Prostate gland (tissue), 2 donors: ENCODE measurements at regions not wholly inside any gene's neighbourhood (a gene's known extent, or its start where the extent isn't known, plus 50 kb on each side); places are given as distances from the start of the nearest gene placed in this dataset.

Experiments
- DNase-seq: peaks from one replicate; pipeline ENCODE4 v3.0.0-alpha.2; 2019; ENCODE audit warnings: low spot score
- H3K27ac ChIP-seq, 2 donors: fragments of 200-600 bp; sonication (generic); 2 replicates each; pipeline ENCODE4 v1.5.1; 2017 to 2019
- H3K27me3 ChIP-seq: fragments of 200-600 bp; sonication (generic); replicated peaks from 2 replicates; pipeline ENCODE4 v1.5.1; 2019; ENCODE audit not compliant: insufficient read depth
- H3K36me3 ChIP-seq, 2 donors: fragments of 200-600 bp; sonication (generic); 1 replicate in 1 of 2; 2 replicates in 1 of 2; pipeline versions ENCODE4 v1.5.1 to v1.8.1; 2017 to 2019
- H3K4me1 ChIP-seq: fragments of 200-600 bp; sonication (generic); replicated peaks from 2 replicates; pipeline ENCODE4 v1.5.1; 2019
- H3K4me3 ChIP-seq, 2 donors: fragments of 200-600 bp; sonication (generic); 2 replicates each; pipeline ENCODE4 v1.5.1; 2017 to 2019
- H3K9me3 ChIP-seq: fragments of 200-600 bp; sonication (generic); 2 replicates; pipeline ENCODE4 v1.5.1; 2017
- CTCF ChIP-seq, 4 experiments: fragments of 200-600 bp in 2 of 4; fragments of 450-650 bp in 2 of 4; sonication (generic) in 2 of 4; IDR thresholded peaks; 1 replicate in 3 of 4; 2 replicates in 1 of 4; pipeline ENCODE4 v1.5.1; 2016 to 2019; ENCODE audit warnings: antibody characterized with exemption in 4 of 4, mild to moderate bottlenecking in 2 of 4, moderate library complexity in 2 of 4
- POLR2A ChIP-seq: fragments of 450-650 bp; IDR thresholded peaks from one replicate; pipeline ENCODE4 v1.6.1; 2016; ENCODE audit warnings: antibody characterized with exemption, mild to moderate bottlenecking
- POLR2AphosphoS5 ChIP-seq: sonication (generic); formaldehyde crosslinking; IDR thresholded peaks from one replicate; pipeline ENCODE4 v1.6.1; 2017; ENCODE audit warnings: antibody characterized with exemption
- WGBS: methylation state at CpG from one replicate; pipeline ENCODE4 v1.1.5; 2018; 5-methylcytosine and 5-hydroxymethylcytosine counted together
- intact Hi-C: fragments of 100-400 bp; cut with DNase I; formaldehyde crosslinking; loops from one replicate; pipeline ENCODE4 v1.14.2; 2022

DNA sequence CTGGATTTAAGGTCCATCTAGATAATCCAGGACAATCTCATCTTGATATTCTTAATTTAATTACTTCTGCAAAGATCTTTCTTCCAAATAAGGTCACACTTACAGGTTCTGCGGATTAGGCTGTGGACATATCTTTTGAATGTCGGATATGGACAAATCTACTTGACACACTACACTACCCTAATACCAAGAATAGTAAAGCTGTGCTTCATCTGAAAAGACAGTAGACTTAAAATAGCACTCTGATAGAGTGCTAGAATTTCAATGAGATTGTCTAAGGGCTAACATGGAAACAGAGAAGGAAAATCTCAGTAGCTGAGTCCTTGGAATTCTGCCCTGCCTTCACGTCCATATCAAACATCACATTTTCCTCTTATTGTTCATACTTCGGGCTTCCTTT lies 1238.0 kb downstream of the EPHA7 start:
- no peaks in the 10 kb centered on the region for H3K4me1 ChIP-seq
- H3K9me3 ChIP-seq = no peaks in the 10 kb centered on the region
- H3K4me3 ChIP-seq = no peak overlapping the region
- H3K36me3 ChIP-seq = no peaks in the 10 kb centered on the region
- DNase-seq = no peak
- no peak overlapping the region for H3K27ac ChIP-seq
- intact Hi-C loops = no loop called here
- no peak for TF ChIP-seq POLR2A
- TF ChIP-seq POLR2AphosphoS5 = no peak
- TF ChIP-seq CTCF (IDR thresholded peaks at IDR 0.05) = no peak
- no peaks in the 10 kb centered on the region for H3K27me3 ChIP-seq
- 90% methylated on average over 4 of the region's 4 CpGs for WGBS

DNA sequence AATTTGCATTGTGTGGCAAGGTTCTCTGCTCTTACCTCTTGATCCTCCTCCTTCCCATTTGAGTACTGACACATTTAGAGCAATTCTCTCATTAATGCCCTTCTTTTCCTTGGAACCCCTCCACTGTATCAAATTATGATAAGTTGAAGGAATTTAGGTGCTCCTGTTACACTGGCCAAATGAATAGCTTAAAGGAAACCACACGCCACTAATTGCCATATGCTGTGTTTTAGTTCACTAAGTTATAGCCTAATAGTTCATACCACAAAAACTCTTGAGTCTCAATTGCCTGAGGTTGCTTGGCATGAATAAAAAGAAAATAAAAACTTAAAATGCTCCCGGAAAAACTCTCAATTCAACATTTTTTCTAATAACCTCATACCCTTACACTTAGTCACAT lies 1239.3 kb downstream of the EPHA7 start:
- Histone ChIP-seq H3K36me3 (no peaks in the 10 kb centered on the region), H3K9me3 (no peaks in the 10 kb centered on the region), H3K4me1 (no peaks in the 10 kb centered on the region), H3K4me3 (no peak overlapping the region), H3K27ac (no peak overlapping the region), H3K27me3 (no peaks in the 10 kb centered on the region)
- intact Hi-C loops = no loop called here
- TF ChIP-seq POLR2AphosphoS5 (no peak), CTCF (IDR thresholded peaks at IDR 0.05) (no peak), POLR2A (no peak)
- 82% methylated on average over 2 of the region's 2 CpGs for WGBS
- DNase-seq = no peak

DNA sequence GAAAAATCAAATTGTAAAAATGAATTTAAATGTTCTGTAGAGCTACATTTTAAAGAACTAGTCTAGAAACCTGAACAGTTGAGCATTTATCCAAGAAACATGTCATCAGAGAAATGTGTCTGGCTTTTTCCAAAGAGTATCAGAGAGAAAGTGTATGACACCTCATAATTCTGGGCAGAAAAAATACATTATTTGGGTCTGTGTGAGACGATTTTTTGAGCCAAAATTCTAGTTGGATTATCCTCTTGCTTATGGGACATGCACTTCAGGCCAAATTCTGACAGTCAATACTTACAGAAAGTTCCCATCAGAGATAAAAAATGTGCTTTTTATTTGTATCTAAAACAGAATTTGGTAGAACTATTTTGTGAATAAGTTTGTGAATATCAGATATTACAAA lies 1242.7 kb downstream of the EPHA7 start:
- intact Hi-C loops = no loop called here
- no peak for TF ChIP-seq CTCF (IDR thresholded peaks at IDR 0.05)
- no peak for TF ChIP-seq POLR2A
- no peak for TF ChIP-seq POLR2AphosphoS5
- WGBS = 30% methylated on average over 1 of the region's 1 CpG
- Histone ChIP-seq H3K4me1 (no peaks in the 10 kb centered on the region), H3K36me3 (no peaks in the 10 kb centered on the region), H3K4me3 (no peak overlapping the region), H3K27ac (no peak overlapping the region), H3K27me3 (no peaks in the 10 kb centered on the region), H3K9me3 (no peaks in the 10 kb centered on the region)
- DNase-seq = no peak

GRCh38 chr6:92174398-92175073 lies 1244.8 kb downstream of the EPHA7 start:
- DNase-seq = no peak
- WGBS = 57% methylated on average over 6 of the region's 6 CpGs
- H3K9me3 ChIP-seq = no peaks in the 10 kb centered on the region
- H3K4me1 ChIP-seq = no peaks in the 10 kb centered on the region
- no peak overlapping the region for H3K27ac ChIP-seq
- no peak overlapping the region for H3K4me3 ChIP-seq
- no peaks in the 10 kb centered on the region for H3K27me3 ChIP-seq
- TF ChIP-seq POLR2A (no peak), POLR2AphosphoS5 (no peak), CTCF (IDR thresholded peaks at IDR 0.05) (no peak)
- no peaks in the 10 kb centered on the region for H3K36me3 ChIP-seq
- intact Hi-C loops = no loop called here

DNA sequence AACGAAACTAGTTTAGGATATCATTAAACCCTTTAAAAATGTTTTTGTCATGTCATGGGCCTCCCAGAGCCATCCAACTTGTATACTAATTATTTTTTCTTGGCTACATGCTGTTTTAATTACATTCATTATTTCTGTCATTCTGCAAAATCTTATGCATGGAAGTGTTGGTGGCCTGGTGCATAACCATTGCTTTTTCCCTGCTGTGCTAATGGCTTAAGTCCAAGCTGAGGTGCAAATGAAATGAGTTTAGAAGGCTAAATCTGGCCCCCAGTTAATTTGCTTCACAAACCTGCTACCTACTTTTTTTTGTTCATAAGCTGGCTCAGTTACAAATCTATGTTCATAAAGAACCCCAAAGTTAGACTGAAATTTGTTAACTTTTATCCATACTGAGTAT lies 1249.9 kb downstream of the EPHA7 start:
- Histone ChIP-seq H3K4me3 (no peak overlapping the region), H3K27ac (no peak overlapping the region), H3K36me3 (no peaks in the 10 kb centered on the region), H3K27me3 (no peaks in the 10 kb centered on the region), H3K9me3 (no peaks in the 10 kb centered on the region), H3K4me1 (no peaks in the 10 kb centered on the region)
- no peak for TF ChIP-seq POLR2AphosphoS5
- no peak for TF ChIP-seq POLR2A
- no peak for TF ChIP-seq CTCF (IDR thresholded peaks at IDR 0.05)
- no peak for DNase-seq
- intact Hi-C loops = no loop called here
- WGBS = 95% methylated on average over 1 of the region's 1 CpG
